NCI-H128 (cell line): ENCODE measurements at regions not wholly inside any gene's neighbourhood (a gene's known extent, or its start where the extent isn't known, plus 50 kb on each side); places are given as distances from the start of the nearest gene placed in this dataset.
"Not testable (repeated sequence)": the region's sequence is repeated elsewhere in the genome, so short reads cannot be mapped to it uniquely, and the experiment has no call there.

ENCODE experiments used
- DNase-seq: peaks from one replicate; lab custom pipeline; 2025; ENCODE audit not compliant: unreplicated experiment; lab: John Stamatoyannopoulos, UW

GRCh38 chr4:131119661-131120060 lies 2023.7 kb downstream of the C4orf33 start:
- no peak for DNase-seq

DNA sequence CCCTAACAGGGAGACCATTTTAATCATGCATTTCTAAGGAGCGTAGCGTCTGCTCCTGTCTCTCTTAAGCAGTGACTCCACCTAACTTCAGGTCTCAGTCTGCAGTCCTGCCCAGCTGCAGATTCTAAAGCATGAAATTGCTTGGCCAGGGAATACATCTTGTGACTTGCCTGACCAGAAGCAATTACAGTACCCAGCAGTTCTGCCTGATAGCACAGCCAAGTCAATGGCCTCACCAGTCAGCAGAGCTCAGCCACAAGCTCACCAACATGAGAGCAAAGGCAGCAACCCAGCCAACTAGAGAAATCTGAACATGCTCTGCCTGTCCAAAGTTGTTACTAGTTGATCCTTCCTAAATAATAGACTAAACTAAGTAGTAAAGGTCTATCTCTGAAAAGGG lies 2011.9 kb upstream of the PCDH10 start:
- no peak for DNase-seq

- no peak for DNase-seq
These were observed 1989.8 kb upstream of the PCDH10 start for GRCh38 chr4:131159261-131159660.

DNA sequence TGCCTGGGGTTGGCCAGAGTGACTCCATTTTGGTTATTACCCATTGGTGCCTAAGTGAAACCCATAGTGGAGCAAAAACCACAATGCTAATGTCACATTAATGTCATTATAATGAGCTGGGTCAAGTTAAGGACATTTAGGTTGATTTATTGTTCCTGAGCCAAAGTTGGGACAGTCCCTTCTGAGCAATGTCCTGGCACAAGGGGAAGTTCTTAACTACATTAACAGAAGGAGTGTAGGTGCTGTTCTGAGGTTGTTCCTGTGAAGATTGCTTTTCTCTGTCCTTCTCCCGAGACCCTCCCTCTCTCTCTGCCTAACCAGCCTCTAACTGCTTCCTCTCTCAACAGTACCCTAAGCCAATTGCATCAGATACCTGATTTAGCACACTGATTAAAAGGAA lies 1956.8 kb upstream of the PCDH10 start:
- DNase-seq: no peak

DNA sequence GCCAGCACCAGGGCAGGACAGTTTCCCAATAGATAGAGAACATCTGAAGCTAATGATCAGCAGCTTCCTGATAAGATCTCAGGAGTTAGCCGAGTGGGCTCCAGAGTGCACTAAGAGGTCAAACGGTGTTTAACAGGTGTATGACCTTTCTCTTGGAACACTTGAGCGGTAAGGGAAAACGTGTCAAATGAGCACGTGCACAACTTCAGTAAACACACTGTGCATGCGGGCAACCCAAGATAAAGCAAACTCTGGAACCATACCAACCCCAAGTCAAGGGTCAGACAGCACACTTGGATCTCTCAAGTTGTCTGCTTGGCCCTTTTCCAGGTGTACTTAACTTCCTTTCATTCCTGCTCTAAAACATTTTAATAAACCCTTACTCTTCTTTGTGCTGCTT lies 1941.5 kb upstream of the PCDH10 start:
- DNase-seq: no peak

- DNase-seq: no peak
These were observed 1900.8 kb upstream of the PCDH10 start for GRCh38 chr4:131248314-131248713.

GRCh38 chr4:131251321-131251720 lies 1897.8 kb upstream of the PCDH10 start:
- DNase-seq: no peak

DNA sequence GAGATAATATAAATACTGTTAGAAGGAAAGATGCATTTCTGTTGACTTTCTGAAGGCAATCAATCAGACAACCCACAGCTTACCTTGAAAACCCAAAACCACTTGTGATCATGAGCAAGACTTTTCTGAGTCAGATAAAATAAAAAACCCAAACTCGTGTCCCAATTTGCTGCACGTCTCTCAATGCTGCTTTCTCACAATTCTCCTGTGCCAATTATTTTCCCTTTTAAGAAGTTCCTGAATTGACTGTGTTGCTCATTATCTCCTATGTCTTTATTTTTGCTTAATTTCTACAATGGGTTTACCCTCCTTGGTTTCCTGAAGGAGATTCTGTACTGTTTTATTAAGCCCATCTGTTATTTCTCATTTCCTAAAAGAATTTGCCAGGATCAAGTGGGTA lies 1891.9 kb upstream of the PCDH10 start:
- no peak for DNase-seq

DNA sequence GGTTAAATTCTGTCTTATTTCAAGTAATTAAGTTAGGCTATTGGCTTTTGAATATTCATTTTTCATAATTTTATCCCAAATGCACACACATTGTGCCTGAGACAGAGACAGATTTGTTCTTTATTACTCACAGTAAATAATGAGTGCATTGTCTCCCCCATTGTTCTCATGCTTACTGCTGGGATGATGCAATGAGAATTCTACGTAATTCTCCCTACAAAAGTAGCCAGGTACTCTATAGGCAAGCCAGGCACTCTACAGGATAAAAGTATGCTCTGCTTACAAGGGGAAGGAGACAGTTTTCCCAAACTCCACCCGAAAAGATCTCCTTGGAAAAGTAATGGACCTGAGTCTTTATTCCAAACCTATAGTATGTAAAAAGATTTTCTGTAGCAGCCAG lies 1890.7 kb upstream of the PCDH10 start:
- DNase-seq: no peak

GRCh38 chr4:131288441-131288840 lies 1860.7 kb upstream of the PCDH10 start:
- no peak for DNase-seq

- no peak for DNase-seq
These were observed 1852.9 kb upstream of the PCDH10 start for GRCh38 chr4:131296192-131296591.

DNA sequence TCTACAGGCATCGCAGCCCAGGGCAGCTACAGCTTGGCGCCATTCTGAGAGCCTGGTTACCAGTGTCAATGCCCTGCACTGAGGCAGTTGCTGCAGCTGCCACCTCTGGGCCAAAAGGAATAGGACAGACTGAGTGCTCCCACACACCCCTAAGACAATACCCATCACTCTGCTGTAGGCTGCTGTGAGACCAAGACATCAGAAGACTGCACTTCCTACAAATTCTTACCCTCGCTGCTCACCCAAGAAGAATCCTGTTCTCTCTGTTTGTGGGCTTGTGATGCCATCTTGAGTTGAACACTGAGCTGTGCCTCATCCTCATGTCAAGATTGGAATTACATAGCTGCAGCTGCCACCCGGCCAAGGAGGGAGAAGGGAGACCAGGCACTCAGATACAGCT lies 1847.0 kb upstream of the PCDH10 start:
- DNase-seq: no peak

- no peak for DNase-seq
These were observed 1844.4 kb upstream of the PCDH10 start for GRCh38 chr4:131304686-131305085.

GRCh38 chr4:131309628-131310027 lies 1839.5 kb upstream of the PCDH10 start:
- no peak for DNase-seq

DNA sequence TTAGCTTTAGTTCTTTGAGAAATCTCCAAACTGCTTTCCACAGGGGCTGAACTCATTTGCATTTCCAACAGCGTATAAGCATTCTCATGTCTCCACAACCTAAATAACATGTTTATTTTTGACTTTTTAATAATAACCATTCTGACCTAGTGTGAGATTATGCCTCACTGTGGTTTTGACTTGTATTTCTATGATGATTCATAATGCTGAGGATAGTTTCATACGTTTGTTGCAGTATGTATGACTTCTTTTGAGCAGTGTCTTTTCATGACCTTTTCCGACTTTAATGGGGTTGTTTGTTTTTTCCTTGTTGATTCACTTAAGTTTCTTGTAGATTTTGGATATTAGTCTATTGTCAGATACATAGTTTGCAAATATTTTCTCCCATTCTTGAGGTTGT lies 1833.0 kb upstream of the PCDH10 start:
- no peak for DNase-seq

GRCh38 chr4:131337936-131338335 lies 1811.2 kb upstream of the PCDH10 start:
- DNase-seq: no peak

DNA sequence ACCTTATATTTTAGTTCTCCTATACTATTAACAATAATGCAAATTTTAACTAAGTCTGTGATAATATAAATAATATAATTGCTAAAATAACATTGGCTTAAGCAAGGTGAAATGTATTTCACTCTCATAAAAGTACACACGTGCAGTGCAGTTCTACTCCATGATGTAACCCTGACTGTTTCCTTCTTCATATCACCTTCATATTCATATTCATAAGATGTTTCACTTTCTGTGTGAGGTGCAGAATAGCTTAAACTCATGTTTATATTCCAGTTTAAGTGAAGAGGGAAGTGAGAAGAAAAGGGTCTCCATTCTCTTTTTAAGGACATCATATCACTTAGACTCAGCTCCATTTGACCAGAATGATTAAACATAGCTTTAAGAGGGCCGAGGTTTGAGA lies 1810.0 kb upstream of the PCDH10 start:
- DNase-seq: no peak

- DNase-seq: no peak
These were observed 1804.3 kb upstream of the PCDH10 start for GRCh38 chr4:131344761-131345160.

DNA sequence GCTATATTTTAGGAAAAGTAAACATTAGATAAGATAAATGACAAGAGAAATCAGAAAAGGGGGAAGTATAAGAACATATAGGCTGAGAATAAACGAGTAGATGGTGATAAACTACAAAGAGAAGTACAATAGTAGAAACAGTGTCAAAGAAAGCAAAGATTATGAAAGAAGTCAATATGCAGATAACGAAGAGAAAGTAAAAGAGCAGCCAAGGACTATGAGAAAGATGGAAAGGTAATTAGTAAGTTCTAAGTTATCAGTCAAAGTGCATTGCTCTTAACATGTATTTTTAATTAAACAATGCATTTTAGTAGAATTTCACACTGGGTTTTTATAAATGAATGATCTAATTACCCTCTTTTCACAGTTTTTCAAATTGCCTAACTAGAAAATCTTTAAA lies 1801.3 kb upstream of the PCDH10 start:
- no peak for DNase-seq

DNA sequence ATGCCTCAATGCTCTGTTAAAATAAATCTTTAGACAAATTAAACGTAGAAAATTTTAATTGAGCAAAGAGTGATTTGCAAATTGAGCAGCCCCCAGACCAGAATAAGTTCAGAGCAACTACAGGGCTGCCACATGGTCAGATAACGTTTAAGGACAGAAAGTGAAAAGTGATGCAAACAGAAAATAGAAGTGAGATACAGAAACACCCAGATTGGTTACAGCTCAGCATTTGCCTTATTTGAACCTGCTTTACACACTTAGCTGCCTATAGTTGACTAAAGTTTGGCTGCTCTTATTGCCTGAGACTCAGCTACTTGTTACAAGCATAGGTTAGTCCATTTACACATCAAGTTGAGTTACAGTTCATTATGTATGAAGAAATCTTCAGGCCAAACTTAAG lies 1800.8 kb upstream of the PCDH10 start:
- no peak for DNase-seq

- not testable (repeated sequence) for DNase-seq
These were observed 1796.7 kb upstream of the PCDH10 start for GRCh38 chr4:131352371-131352770.

DNA sequence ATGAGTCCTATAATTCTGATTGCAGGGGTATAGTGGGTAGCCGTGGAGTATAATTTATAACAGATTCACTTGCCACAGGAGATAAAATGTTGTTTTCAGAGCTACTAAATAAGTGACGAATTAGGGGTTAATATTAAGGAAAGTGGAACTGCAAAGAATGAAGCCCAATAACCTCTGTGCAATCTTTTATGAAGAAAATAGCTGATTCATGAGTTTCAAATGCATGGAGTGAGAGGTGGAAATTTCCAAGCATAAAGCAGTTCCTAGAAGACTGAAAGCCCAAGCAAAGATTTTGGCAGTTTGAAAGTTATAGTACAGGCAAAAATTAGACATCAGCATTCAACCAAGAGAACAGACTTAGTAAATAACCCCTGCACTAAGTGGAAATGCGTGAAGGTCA lies 1782.4 kb upstream of the PCDH10 start:
- no peak for DNase-seq

DNA sequence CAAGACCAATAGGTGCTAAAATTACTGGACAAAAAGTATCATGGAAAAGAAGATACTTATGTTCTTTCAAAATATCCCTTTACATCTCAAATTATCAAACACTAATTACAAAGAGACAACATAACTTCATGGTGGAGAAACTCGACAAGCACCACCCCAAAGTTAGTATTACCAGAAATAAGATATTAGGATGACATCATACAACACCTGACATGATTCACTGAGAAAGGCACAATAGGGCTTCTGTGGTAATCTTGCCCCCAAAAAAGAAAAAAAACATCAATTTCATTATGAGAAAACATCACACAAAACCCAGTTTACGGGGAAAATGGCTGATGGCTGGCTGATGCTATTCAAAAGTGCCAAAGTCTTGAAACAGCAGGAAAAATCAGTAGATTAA lies 1781.7 kb upstream of the PCDH10 start:
- DNase-seq: no peak

GRCh38 chr4:131370846-131371245 lies 1778.2 kb upstream of the PCDH10 start:
- DNase-seq: peak; percentile 41
